HG03196 (cell line): ENCODE measurements at regions not wholly inside any gene's neighbourhood (a gene's known extent, or its start where the extent isn't known, plus 50 kb on each side); places are given as distances from the start of the nearest gene placed in this dataset.
"Not testable (repeated sequence)": the region's sequence is repeated elsewhere in the genome, so short reads cannot be mapped to it uniquely, and the experiment has no call there.

Experiments used
- ATAC-seq: cut with Tn5 transposase; IDR thresholded peaks from one replicate; pipeline ENCODE4 v1.9.1; 2021; ENCODE audit not compliant: unreplicated experiment

DNA sequence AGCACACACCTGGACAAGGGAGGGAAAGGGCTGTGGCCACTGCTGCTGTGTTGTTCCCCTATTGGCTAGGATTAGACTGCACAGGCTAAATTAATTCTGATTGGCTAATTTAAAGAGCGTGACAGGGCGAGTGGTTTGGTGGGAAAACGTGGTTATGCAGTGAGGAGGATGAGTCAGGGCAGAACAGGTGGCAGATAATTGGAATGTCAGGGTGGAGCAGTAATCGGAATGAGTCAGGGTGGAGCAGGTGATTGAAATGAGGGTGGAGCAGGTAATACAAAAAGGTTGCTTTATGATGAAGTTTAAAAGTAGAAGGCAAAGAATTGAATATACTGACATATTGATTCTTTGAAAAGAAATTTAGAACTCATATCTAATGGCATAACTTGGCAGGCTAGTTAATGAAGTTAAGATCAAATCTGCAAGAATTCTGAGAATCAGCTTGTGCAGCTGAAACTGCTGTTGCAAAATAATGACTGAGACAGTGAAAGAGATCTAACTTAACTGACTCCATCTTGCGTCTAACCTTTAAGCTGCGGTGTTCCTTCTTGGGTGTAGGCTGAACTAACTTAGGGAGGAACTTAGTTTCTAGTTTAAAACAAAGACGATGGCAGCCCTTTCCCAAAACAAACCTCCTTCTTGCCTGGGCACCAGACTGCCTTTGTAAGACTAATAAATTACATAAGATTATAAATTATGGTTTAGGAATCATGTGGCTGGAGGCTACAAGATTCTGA lies 174.3 kb downstream of the UTP18 start:
- no peak for ATAC-seq

DNA sequence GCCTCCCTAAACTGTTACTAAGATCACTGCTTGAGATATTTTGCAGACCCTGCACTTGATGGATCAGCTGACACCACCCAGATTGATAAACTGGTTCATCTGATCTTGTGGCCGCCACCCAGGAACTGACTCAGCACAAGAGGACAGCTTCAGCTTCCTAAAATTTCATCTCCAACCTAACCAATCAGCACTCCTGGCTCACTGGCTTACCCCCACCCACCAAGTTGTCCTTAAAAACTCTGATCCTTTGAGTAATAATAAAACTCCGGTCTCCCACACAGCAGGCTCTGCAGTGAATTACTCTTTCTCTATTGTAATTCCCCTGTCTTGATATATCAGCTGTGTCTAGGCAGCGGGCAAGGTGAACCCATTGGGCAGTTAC lies 174.8 kb downstream of the UTP18 start:
- ATAC-seq = no peak

DNA sequence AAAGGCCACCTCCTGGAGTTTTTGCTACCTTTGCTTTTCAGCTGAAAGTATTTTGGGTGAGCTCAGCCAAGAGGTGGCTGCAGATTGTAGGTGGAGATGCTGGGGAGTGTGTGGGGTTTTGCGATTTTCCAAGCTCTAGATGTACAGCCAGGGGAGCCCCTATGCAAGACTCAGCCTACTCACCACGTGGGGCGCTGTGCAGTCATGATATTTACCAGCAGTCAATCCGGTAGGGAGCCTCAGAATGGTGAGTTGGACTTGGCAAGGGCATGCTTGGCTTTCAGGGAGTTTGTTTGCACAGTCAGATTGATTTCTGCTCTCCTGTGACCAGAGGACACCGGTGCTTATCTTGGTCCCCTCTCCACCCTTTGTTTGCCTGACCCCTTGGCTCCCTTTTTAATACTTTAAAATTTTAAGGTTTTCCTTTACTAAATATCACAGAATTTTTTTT lies 175.3 kb downstream of the UTP18 start:
- no peak for ATAC-seq

DNA sequence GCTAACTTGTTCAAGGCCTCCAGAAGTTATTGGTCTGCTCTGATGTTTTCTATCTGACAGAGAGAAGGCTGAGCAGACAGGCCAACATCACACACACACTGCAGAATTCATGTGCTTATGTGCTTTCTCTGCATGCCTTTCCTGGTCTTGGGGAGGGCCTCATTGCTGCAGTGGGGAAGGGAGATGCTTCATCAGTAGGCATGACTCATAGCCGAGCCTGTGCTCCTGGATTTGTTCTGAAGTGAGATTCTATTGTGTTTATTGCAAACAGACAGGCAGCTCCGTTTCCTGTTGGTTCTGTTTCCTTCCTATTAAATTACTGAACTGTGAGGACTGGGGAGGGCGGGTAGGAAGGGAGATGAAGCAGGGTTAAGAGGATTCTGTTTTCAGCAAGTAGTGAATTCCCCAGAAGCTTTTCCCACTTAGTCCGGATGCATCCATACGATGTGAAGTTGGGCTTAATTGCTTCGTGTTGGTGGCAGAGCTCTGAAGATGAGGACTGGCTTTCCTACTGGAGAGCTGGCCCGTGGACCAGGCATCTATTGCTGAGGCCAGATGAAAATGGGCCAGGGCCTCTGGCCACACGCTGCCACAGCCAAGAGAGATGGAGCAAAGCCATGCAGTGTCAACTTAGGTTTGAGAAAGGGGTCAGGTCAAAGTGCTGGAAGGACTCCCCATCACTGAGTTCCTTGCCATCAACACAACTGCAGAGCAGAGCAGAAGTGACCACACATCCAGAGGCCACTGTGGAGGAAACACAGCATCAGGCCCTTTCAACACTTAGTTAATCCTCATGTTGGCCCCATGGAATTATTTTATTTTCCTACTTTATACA lies 179.3 kb downstream of the UTP18 start:
- no peak for ATAC-seq

DNA sequence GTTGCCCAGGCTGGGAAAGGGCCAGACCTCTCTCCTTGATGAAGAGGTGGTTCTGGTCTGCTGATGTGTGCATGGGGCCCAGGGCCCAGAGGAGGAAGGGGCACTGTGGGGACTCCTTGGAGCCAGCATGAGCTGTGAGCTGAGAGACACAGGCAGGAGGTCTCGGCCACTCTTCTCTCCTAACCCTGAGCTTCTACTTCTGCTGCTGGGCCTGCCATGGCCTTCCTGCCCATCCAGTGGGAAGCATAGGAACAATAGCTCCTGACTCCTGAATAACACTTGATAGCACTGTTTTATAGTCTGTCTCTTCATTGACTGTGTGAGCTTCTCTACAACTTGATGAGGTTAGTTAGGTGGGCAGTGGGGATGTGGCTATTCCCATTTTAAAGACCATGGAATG lies 181.1 kb downstream of the UTP18 start:
- ATAC-seq = no peak

DNA sequence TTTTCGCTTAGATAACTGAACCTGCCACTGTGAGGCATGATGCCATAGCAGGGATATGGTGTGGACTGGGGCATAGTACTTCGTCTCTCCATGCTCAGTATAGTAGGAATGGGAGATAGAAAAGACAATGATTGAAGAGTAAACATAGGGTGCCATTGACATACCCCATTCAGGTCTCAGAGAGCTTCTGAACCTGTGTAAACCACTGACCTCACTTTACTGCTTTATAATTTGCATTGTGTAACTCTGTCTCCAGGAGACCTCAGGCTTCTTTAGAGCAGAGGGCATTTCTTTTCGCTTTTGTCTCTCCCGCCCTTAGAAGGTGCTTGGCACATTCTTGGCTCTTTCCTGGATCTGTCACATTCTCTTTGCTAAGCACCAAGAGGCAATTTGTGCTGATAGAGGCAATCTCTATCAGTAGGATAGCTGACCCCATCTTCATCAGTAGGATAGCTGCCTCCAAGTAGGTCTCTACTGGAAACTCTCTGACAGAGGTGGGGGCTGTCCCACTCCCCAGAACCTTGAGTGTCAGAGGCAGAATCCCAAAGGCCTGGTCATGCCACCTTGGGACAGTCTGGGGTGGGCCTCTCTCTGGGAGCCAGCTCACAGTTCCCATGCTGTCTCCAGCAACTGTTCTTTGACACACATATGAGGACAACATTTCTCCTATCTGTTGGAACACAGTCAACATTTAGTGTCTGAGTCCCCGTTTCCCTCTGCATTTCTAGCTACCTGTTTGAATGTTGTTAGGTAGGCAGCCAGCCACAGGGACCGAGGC lies 181.9 kb downstream of the UTP18 start:
- ATAC-seq = no peak

DNA sequence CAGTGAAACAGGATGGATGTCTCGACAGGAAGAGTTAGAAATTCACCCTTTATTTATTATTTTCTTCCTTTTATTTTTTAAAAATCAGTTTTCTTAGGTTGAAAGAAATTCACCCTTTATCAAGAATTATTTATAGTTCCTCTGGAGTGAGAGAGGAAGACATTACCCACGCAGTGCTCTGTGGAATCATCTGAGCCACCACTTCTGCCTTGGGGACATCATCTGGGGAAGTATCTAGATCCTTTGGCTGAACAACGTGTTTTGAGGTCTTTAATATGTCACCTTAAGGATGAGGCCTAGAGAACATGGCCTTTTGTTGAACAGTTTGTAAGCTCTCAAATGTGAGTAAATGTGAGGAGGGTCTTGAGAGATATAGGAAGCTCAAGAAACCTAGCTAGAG lies 183.3 kb downstream of the UTP18 start:
- no peak for ATAC-seq

DNA sequence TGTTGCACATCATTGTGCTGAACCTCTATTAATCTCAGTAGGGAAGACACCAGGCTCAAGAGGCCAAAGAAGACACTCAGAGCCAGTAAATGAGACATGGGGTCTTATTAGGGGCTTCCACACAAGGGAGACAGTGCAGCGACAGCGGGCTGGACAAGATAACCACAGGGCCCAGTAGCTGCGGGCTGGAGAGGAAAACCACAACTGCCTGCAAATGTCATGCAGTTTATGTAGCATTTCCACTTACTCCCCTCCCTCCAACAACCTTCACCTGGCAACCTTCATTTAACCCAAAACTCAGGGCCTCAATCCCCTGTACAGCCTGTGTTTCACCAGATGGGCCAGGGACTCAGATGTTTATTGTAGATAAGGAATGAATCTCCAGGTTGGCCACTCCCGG lies 185.6 kb downstream of the UTP18 start:
- ATAC-seq = no peak

DNA sequence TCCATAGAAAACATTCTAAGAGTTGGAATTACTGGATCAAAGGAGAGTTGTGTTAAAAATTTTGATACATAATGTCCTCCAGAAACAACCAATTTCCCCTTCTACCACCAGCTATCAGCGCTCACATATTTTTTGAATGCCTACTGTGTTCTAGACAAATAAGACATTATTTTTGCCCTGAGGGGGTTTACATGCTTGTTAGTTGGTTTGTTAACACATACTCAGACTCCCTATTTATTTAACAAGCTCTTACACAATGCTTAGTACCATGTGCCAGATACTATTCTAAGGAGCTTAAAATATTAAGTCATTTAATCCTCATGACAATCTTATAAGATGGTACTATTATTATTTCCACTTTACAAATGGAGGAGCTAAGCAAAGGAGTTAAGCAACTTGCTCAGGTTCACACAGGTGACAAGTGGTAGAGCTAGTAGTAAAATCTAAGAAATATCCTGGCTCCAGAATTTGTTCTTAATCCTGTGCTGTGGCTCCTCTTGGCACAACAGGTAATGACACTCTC lies 194.2 kb downstream of the UTP18 start:
- ATAC-seq = no peak

DNA sequence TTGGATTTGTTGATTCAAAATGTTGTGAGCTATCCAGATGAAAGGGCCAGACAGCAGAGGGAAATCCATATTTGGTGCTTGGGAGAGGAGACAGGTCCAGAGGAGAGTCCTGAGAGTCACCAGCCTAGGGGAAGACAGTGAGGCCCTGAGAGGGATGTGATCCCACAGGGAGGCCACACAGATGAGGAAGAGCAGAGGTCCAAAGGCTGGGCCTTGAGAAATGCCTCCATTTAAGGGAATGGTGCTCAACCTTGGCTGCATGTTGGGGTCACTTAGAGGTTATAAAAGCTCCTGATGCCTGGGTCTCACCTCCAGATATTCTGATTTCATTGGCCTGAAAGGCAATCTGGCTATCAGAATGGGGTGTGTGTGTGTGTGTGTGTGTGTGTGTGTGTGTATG lies 194.9 kb downstream of the UTP18 start:
- no peak for ATAC-seq

DNA sequence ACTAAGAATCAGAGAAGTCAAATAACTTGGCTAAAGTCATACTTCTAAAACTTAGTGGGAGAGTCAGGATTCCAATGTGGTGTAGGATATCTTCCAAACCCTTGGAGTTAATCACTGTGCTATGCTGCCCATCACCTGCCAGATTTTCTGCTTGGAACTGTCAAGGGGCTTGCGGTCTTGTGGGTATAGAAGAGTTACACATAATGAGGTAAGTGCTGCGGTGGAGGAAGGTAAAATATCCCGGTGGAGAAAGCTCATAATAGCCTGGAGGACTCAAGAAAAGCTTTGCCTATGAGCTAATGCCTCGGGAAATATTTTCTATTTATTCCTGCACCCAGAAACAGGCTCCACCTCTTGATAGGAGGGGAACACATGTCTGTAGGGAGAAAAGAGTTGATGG lies 195.6 kb downstream of the UTP18 start:
- no peak for ATAC-seq

DNA sequence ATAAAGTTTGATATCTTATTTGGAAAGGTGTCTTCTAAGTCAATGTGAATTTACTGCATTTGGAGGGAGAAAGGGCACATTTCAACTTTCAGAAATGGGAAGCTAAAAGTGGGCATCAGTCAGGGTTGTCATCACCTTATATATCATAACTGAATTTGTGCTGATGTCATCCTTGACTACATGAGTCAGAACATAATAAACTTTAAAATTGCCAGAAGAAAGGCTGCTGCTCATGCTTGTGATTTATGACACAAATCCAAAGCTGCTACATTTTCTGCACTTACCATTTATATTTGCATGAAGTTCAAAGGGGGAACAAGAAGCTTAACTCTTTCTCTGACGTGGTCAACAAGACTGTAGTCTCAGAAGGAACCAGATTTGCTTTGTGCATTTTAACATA lies 196.6 kb downstream of the UTP18 start:
- ATAC-seq = no peak

DNA sequence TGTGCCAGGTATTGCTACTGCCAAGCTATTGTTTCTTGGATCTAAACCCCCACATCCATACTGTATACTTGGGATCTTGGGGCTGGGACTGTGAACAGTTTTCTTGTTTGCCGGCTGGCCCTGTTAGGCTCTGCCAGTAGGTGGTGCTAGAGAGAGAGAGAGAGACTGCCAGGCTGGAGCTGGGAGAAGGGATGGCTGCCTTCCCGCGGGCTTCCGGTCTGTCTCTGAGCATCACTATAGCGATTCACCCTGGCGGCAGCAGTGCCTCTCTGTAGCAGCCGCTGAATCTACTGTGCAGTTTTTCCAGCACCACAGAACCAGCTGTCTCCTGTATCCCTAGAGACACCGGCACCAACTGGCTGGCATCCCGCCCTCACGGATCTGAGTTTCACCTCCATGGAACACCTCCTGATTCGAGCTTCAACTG lies 201.2 kb downstream of the UTP18 start:
- ATAC-seq = peak; percentile 59

DNA sequence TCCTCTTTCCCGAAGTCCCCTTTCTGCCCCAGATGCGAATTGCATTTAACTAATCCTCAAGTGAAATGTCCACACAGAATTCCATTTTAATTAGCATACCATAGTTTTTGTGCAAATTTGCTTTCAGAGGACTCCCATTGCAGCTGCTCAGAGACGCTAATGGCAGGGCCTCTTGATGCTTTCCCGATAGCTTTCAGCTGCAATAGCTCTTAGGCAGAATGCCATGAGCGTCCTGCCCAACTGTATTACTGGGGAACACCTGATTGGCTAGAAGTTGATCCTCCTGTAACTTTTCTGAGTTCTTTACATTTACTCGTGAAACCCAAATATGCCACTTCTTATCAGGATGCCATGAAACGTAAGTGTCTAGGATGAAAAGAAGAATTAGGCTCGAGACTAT lies 203.0 kb downstream of the UTP18 start:
- ATAC-seq = no peak

DNA sequence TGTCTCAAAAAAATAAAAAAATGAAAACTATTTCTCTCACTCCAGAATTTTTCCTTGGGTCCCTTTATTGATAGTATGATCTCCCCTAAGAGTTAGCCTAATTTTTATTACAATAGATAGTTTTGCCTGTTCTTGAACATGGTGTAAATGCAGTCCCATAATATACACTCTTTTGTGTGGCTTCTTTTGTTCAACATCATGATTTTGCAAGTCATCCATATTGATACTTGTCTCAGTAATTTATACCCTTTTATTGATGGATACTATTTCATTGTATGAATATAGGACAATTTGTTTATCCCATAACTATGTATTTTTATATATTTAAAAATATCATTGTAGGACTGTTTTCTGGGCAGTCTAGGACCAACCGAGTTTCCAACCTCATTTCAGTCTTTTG lies 207.0 kb downstream of the UTP18 start:
- ATAC-seq = no peak

DNA sequence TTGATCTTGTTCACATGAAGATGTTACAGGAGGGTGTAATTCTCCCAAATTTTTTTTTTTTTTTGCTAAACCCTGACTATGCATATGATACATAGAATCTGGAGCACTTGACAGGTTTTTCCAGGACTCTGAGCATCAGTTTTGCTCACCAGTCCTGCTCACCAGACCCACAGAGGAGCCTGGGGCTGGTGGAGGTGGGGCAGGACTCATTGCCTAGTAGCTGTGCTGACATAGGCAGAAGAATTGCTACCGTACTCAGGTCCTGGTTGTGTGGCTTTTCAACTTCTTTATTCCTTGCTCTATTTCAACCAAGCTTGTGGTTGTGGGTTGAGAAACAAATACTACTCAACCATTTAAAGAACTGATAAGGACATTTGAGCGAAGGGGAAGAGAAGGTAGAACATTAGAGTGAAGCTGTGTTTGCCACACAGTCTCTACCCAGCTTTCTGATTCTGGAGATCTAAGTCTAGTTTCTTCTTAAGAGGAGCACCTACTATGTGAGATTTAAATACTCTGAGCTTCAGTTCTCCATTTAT lies 212.4 kb downstream of the UTP18 start:
- no peak for ATAC-seq

DNA sequence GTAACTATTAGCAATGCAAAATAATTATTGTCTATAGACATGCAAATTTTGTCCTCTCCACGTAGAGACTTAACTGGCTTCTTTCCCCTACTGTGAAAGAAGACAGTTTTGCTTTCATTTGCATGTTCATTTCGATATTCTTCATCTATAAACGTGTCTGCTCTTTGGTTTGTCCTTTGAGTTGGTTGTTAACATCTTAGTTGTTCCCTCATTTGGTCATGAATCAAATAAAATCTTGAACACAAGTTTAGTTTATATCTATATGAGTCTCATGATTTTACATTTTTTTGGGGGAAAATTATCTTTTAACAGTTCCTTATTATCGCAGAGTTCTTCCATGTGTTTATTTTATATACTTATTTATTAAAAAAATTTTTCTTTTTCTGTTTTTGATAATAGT lies 214.4 kb downstream of the UTP18 start:
- no peak for ATAC-seq

DNA sequence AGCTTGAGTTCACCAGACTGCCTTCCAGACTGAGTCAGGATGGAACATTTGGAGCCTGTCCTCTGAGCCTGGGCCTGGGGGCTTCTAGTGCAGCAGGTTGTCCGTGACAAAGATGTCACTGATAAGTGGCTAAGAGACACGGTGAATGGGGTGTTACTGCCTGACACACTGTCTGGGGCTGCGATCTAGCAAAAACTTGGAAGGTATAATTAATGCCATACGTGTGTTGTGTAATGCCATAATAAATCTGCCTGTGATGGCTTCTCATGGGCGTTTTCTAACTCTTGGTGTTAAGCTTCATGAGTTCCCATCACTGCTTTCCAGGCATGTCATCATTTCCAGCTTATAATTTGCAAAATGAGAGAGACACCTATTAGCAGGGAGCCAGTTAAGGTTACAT lies 215.4 kb downstream of the UTP18 start:
- ATAC-seq = no peak

DNA sequence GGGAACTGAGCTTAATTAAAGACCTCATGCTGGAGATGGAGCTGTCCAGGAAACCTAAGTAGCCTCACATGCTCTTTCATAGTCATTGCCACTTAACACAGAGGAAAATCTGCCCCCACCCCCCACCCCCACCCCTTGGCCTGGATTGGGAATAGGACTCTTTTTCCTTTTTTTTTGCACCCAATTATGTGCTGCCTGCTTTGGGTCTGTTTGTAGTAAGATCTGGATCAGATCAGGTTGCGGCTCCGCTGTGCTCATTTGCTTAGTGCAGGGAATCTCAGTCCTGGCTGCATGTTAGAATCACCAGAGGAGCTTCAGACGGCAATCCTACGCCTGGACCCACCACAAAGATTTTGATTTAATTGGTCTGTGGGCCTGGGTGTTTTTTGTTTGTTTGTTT lies 219.0 kb downstream of the UTP18 start:
- ATAC-seq = no peak

DNA sequence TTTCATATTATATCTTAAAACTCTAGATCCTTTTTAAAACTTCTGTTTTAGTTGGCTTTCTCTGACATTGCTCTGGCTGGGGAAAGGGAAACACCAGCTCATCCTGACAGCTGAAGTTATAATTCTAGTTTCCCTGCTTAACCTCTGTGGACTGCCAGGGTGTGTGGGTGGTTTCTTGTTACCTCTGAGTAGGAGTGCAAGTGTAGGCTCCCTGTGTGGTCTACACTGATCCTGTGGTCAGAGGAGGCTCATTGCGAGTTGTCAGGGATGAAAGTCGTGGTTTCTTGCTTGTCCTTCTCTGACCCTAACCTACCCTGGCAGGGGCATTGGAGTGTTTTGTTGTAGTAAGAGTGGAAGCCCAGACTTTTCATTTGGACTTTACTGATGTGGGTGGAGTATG lies 221.0 kb downstream of the UTP18 start:
- no peak for ATAC-seq

DNA sequence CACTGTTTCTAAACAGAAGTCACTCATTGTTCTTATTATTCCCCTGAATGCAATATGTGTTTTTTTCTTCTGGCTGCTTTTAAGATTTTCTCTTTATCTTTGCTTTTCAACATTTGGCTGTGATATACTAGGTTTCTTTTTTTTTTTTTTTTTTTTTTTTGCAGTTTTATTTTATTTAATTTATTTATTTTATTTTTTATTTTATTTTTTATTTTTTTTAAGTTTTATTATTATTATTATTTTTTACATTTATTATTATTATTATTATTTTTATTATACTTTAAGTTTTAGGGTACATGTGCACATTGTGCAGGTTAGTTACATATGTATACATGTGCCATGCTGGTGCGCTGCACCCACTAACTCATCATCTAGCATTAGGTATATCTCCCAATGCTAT lies 221.9 kb downstream of the UTP18 start:
- ATAC-seq = not testable (repeated sequence)
